ENCODE measurements at regions not wholly inside any gene's neighbourhood (a gene's known extent, or its start where the extent isn't known, plus 50 kb on each side); places are given as distances from the start of the nearest gene placed in this dataset.

DNA sequence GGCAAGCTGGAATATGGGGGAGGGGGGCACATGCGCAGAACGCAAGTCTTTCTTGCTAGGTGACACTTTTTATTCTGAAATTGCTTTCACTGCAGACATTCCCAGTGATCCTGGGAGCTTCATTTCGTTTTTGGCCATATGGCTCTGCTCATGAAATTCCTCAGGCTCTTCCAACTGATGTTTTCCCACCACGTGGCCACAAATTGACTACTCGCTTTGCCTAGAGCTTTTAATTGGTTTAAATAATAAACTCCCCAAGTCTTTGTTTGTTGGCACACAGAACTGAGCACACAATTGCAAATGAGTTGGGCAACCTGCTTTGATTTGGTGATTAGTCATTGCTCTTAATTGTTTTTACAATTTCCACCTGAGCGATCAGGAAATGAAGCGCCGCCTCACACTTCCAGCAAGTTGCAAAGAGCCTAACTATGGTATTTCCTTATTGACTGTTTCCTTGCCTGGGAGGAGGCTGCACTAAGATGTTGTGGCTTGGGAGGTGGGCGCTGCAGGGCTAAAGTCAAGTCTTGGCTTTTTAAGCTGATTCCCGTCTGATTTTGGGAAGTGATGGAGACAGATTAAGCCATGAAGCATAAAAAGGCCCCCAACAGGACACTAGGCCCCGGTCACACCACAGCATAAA is 282.5 kb downstream of the ZIC3 start:
- BruUV-seq (replicated peaks) = no TSS peak
- 37% methylated on average over 9 of the region's 11 CpGs for WGBS (ENCODE audit: insufficient coverage, insufficient replicate concordance, low lambda C conversion rate, missing lambda C conversion rate)

More for the DNA sequence above, 282.5 kb downstream of the ZIC3 start:
- H4K20me1 ChIP-seq (ENCODE audit: control insufficient read depth, insufficient read depth) = no peaks in the 10 kb centered on the region
- ChIA-PET POLR2A (no interaction called here), CTCF (no interaction called here), RAD21 (ENCODE audit: unreplicated experiment) (no interaction called here), SMC1A (ENCODE audit: uncharacterized antibody, unreplicated experiment) (no interaction called here)
- H3K79me2 ChIP-seq (ENCODE audit: control insufficient read depth, insufficient read depth, low read length) = no peaks in the 10 kb centered on the region
- H3K4me3 ChIP-seq = no peak overlapping the region
- TF ChIP-seq SREBF1 (IDR thresholded peaks at IDR 0.05; ENCODE audit: low read length) (no peak), HDAC6 (IDR thresholded peaks at IDR 0.05; ENCODE audit: unreplicated experiment) (no peak), STAT1 (conservative IDR thresholded peaks at IDR 0.05) (no peak), IKZF1 (conservative IDR thresholded peaks at IDR 0.05) (no peak), POLR2A (IDR thresholded peaks at IDR 0.05; ENCODE audit: low read depth, low read length) (no peak), NR2C1 (IDR thresholded peaks at IDR 0.05) (no peak)
- TF ChIP-seq, protein P1, sequence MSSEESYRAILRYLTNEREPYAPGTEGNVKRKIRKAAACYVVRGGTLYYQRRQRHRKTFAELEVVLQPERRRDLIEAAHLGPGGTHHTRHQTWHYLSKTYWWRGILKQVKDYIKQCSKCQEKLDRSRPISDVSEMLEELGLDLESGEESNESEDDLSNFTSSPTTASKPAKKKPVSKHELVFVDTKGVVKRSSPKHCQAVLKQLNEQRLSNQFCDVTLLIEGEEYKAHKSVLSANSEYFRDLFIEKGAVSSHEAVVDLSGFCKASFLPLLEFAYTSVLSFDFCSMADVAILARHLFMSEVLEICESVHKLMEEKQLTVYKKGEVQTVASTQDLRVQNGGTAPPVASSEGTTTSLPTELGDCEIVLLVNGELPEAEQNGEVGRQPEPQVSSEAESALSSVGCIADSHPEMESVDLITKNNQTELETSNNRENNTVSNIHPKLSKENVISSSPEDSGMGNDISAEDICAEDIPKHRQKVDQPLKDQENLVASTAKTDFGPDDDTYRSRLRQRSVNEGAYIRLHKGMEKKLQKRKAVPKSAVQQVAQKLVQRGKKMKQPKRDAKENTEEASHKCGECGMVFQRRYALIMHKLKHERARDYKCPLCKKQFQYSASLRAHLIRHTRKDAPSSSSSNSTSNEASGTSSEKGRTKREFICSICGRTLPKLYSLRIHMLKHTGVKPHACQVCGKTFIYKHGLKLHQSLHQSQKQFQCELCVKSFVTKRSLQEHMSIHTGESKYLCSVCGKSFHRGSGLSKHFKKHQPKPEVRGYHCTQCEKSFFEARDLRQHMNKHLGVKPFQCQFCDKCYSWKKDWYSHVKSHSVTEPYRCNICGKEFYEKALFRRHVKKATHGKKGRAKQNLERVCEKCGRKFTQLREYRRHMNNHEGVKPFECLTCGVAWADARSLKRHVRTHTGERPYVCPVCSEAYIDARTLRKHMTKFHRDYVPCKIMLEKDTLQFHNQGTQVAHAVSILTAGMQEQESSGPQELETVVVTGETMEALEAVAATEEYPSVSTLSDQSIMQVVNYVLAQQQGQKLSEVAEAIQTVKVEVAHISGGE (CRISPR knock-in tag; IDR thresholded peaks at IDR 0.05) = no peak
- no peak overlapping the region for H3K9ac ChIP-seq (ENCODE audit: control insufficient read depth, insufficient read depth, low read length)
- H3K4me1 ChIP-seq (ENCODE audit: control insufficient read depth, insufficient read depth, low read length) = no peaks in the 10 kb centered on the region
- FAIRE-seq = no peak
- no peak for ATAC-seq
- H2AFZ ChIP-seq (ENCODE audit: control insufficient read depth, low read depth, low read length) = no peak overlapping the region
- intact Hi-C loops (cut with micrococcal nuclease; ENCODE audit: unreplicated experiment) (no loop called here), in situ Hi-C loops (cut with MboI) (no loop called here)
- no peak overlapping the region for H3K27ac ChIP-seq (ENCODE audit: control insufficient read depth, insufficient read depth)
- H3K4me2 ChIP-seq (ENCODE audit: control insufficient read depth, insufficient read depth) = no peak overlapping the region
- H3K36me3 ChIP-seq (ENCODE audit: control insufficient read depth in 2 of 2, insufficient read depth in 2 of 2, low read length in 1 of 2) = no peaks in the 10 kb centered on the region
- DNase-seq (ENCODE audit: low read depth, low spot score) = no peak
- no peaks in the 10 kb centered on the region for H3K9me3 ChIP-seq (replicated peaks; ENCODE audit: control insufficient read depth, insufficient read depth, low read length)
- no peaks in the 10 kb centered on the region for H3K27me3 ChIP-seq (replicated peaks in 1 of 2; ENCODE audit: control insufficient read depth in 2 of 2, insufficient read depth in 2 of 2, low read length in 1 of 2)

Data from GM12878 (cell line).